Thoracic aorta (tissue), 2 donors: ENCODE measurements at regions not wholly inside any gene's neighbourhood (a gene's known extent, or its start where the extent isn't known, plus 50 kb on each side); places are given as distances from the start of the nearest gene placed in this dataset.

Experiments used
- ATAC-seq: fragments of 150-250 bp; one replicate; pipeline ENCODE4 v1.8.0; 2017; ENCODE audit warnings: low read depth; ENCODE audit not compliant: insufficient number of reproducible peaks, low FRiP score
- DNase-seq: peaks from one replicate; pipeline ENCODE4 v3.0.0-alpha.2; 2020; ENCODE audit warnings: low spot score
- H3K27ac ChIP-seq, 2 donors: fragments of 200-600 bp; sonication (generic); 1 replicate in 1 of 2; 2 replicates in 1 of 2; pipeline ENCODE4 v1.5.1; 2016; ENCODE audit warnings: mild to moderate bottlenecking in 2 of 2, moderate library complexity in 2 of 2
- H3K27me3 ChIP-seq: fragments of 200-600 bp; sonication (generic); replicated peaks from 2 replicates; pipeline ENCODE4 v1.6.0; 2016; ENCODE audit warnings: mild to moderate bottlenecking; ENCODE audit not compliant: insufficient read depth
- H3K36me3 ChIP-seq: fragments of 200-600 bp; sonication (generic); one replicate; pipeline ENCODE4 v1.5.1; 2016
- H3K4me1 ChIP-seq, 2 donors: fragments of 200-600 bp; sonication (generic); 1 replicate in 1 of 2; 2 replicates in 1 of 2; pipeline versions ENCODE4 v1.5.1 to v1.6.0; 2016; ENCODE audit warnings: low read depth in 2 of 2, mild to moderate bottlenecking in 1 of 2; ENCODE audit not compliant: control insufficient read depth in 1 of 2
- H3K4me3 ChIP-seq: fragments of 200-600 bp; sonication (generic); 2 replicates; pipeline ENCODE4 v1.5.1; 2016; ENCODE audit warnings: mild to moderate bottlenecking
- H3K9me3 ChIP-seq: fragments of 200-600 bp; sonication (generic); 2 replicates; pipeline ENCODE4 v1.5.1; 2016
- CTCF ChIP-seq: fragments of 200-600 bp; sonication (generic); IDR thresholded peaks from one replicate; pipeline ENCODE4 v1.5.1; 2019; ENCODE audit warnings: antibody characterized with exemption

GRCh38 chrX:10089378-10089795 is 67.4 kb upstream of the CLCN4 start:
- peak overlapping the region in 1 of 2 donors; percentile 55 for H3K27ac ChIP-seq
- no peak for TF ChIP-seq CTCF
- no peaks in the 10 kb centered on the region for H3K9me3 ChIP-seq
- H3K27me3 ChIP-seq = no peaks in the 10 kb centered on the region
- peaks cover 4% of the 10 kb centered on the region for H3K36me3 ChIP-seq
- H3K4me3 ChIP-seq = no peak overlapping the region
- peaks cover under 1 to 15% of the 10 kb centered on the region in 2 donors for H3K4me1 ChIP-seq
- DNase-seq (no peak), ATAC-seq (no peak)

DNA sequence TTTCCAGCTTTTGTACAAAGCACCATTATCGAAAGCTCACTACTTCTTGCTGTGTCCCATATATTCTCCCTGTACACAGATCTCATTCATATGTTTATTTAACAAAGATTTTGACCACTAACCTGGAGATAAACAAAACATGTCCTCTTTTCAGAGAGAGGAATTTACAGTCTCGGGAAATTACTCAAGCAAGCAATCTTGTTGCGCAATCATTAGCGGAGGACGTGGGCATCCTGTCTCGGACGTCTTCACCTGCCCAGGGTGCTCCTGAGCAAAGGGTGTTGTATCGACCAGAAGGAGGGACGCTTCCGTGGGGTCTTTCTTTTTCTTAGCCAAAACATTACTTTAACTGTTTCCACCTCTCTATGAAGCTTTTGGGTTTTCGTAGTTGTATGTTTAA is 66.5 kb upstream of the CLCN4 start:
- DNase-seq (no peak), ATAC-seq (no peak)
- TF ChIP-seq CTCF = no peak
- Histone ChIP-seq H3K27me3 (no peaks in the 10 kb centered on the region), H3K27ac (peak overlapping the region in 1 of 2 donors; percentile 55), H3K4me3 (no peak overlapping the region), H3K4me1 (peaks cover 0 to 11% of the 10 kb centered on the region in 2 donors), H3K36me3 (peaks cover 4% of the 10 kb centered on the region), H3K9me3 (no peaks in the 10 kb centered on the region)

GRCh38 chrX:10095246-10095645 is 61.5 kb upstream of the CLCN4 start:
- Histone ChIP-seq H3K27me3 (no peaks in the 10 kb centered on the region), H3K27ac (no peak overlapping the region), H3K36me3 (peaks cover 4% of the 10 kb centered on the region), H3K9me3 (no peaks in the 10 kb centered on the region), H3K4me1 (peaks cover 9 to 22% of the 10 kb centered on the region in 2 donors), H3K4me3 (no peak overlapping the region)
- ATAC-seq (no peak), DNase-seq (no peak)
- no peak for TF ChIP-seq CTCF

- TF ChIP-seq CTCF = no peak
- ATAC-seq = no peak
These were observed 60.9 kb upstream of the CLCN4 start for GRCh38 chrX:10095698-10096432.

GRCh38 chrX:10098270-10098713 is 58.5 kb upstream of the CLCN4 start:
- TF ChIP-seq CTCF = no peak
- Histone ChIP-seq H3K36me3 (no peaks in the 10 kb centered on the region), H3K9me3 (no peaks in the 10 kb centered on the region), H3K4me1 (peaks cover 12 to 38% of the 10 kb centered on the region in 2 donors), H3K27ac (peak overlapping the region; percentile 62 to 66), H3K4me3 (peak overlapping the region; percentile 63), H3K27me3 (no peaks in the 10 kb centered on the region)
- ATAC-seq (no peak), DNase-seq (no peak)

More at GRCh38 chrX:10095698-10096432, 60.9 kb upstream of the CLCN4 start:
- H3K9me3 ChIP-seq = no peaks in the 10 kb centered on the region
- H3K27me3 ChIP-seq = no peaks in the 10 kb centered on the region
- no peak overlapping the region for H3K27ac ChIP-seq
- no peak for DNase-seq
- H3K4me3 ChIP-seq = no peak overlapping the region
- H3K4me1 ChIP-seq = peaks cover 12 to 28% of the 10 kb centered on the region in 2 donors
- H3K36me3 ChIP-seq = peaks cover 4% of the 10 kb centered on the region
